ENCODE measurements at regions not wholly inside any gene's neighbourhood (a gene's known extent, or its start where the extent isn't known, plus 50 kb on each side); places are given as distances from the start of the nearest gene placed in this dataset.

DNA sequence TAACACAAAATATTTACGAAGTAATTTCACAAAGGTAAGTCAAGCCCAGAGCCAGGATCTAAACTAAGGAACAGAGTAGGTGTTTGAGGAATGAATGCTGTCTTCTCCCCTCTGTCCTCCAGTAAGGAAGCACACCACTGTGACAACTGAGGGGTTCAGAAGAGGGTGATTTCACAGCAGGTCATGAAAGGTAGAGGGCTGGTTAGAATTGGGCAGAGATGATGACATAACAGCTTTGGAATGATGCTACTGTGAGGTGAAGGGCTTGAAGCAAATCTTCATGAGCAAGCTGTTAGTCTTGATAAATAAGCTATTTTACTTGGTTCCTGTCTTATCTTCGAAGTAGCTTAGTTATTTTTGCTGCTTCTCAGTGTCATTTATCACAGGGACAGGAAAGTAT is 498.6 kb downstream of the FGF9 start:
- TF ChIP-seq, protein P1, sequence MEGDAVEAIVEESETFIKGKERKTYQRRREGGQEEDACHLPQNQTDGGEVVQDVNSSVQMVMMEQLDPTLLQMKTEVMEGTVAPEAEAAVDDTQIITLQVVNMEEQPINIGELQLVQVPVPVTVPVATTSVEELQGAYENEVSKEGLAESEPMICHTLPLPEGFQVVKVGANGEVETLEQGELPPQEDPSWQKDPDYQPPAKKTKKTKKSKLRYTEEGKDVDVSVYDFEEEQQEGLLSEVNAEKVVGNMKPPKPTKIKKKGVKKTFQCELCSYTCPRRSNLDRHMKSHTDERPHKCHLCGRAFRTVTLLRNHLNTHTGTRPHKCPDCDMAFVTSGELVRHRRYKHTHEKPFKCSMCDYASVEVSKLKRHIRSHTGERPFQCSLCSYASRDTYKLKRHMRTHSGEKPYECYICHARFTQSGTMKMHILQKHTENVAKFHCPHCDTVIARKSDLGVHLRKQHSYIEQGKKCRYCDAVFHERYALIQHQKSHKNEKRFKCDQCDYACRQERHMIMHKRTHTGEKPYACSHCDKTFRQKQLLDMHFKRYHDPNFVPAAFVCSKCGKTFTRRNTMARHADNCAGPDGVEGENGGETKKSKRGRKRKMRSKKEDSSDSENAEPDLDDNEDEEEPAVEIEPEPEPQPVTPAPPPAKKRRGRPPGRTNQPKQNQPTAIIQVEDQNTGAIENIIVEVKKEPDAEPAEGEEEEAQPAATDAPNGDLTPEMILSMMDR (conservative IDR thresholded peaks at IDR 0.05): no peak
- no peak for TF ChIP-seq EZH2 (IDR thresholded peaks at IDR 0.05; ENCODE audit: low read depth)
